Erythroblast (primary cell): ENCODE measurements at regions not wholly inside any gene's neighbourhood (a gene's known extent, or its start where the extent isn't known, plus 50 kb on each side); places are given as distances from the start of the nearest gene placed in this dataset.
"Not testable (repeated sequence)": the region's sequence is repeated elsewhere in the genome, so short reads cannot be mapped to it uniquely, and the experiment has no call there.

Experiments
- GATA1 ChIP-seq: IDR thresholded peaks from 2 replicates; pipeline ENCODE4 v1.6.1; 2011; ENCODE audit warnings: low read depth, mild to moderate bottlenecking, control low read depth, low read length, moderate library complexity
- POLR2A ChIP-seq: IDR thresholded peaks from 2 replicates; pipeline ENCODE4 v1.6.1; 2011; ENCODE audit warnings: mild to moderate bottlenecking, low read length

DNA sequence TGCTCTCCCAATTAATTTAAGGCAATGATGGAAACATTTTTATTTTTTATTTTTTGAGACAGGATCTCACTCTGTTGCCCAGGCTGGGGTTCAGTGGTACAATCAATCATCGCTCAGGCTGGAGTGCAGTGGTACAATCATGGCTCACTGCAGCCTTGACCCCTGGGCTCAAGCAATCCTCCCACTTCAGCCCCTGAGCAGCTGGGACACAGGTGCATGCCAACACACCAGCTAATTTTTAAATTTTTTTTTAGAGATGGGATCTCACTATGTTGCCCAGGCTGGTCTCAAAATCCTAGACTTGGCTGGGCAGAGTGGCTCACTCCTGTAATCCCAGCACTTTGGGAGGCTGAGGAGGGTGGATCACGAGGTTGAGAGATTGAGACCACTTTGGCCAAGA is 126.1 kb upstream of the PTBP2 start:
- TF ChIP-seq POLR2A, GATA1: not testable (repeated sequence)
